Stimulated activated CD4-positive, alpha-beta T cell treated with anti-CD3 and anti-CD28 coated beads, Interleukin-15, amount 100 ng/mL, for 24 hours (primary cell): ENCODE measurements at regions not wholly inside any gene's neighbourhood (a gene's known extent, or its start where the extent isn't known, plus 50 kb on each side); places are given as distances from the start of the nearest gene placed in this dataset.
"Not testable (repeated sequence)": the region's sequence is repeated elsewhere in the genome, so short reads cannot be mapped to it uniquely, and the experiment has no call there.

Experiments used
- DNase-seq: peaks from one replicate; pipeline ENCODE4 v3.0.0-alpha.2; 2020

GRCh38 chr1:222865718-222866117 is 50.9 kb downstream of the DISP1 start:
- no peak for DNase-seq

DNA sequence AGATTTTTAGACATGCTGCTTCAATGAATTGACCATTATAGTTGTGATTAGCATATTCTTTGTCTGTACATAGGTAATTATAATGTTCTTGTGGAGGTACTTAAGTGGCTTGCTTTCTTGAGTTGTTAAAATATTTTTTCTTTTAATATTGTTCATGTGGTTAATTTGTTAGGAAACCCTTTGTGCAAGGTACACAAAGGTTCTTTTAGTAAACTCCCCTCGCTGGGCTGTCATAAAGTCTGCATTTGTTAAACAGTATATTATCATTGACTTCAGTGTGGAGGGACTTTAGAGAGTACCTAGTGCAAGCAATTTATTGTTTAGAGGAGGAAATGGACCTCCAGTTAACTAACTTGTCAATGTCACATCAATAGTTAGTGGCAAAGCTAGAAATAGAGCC is 52.5 kb downstream of the DISP1 start:
- DNase-seq = no peak

GRCh38 chr1:222876182-222876581 is 61.3 kb downstream of the DISP1 start:
- DNase-seq = no peak

DNA sequence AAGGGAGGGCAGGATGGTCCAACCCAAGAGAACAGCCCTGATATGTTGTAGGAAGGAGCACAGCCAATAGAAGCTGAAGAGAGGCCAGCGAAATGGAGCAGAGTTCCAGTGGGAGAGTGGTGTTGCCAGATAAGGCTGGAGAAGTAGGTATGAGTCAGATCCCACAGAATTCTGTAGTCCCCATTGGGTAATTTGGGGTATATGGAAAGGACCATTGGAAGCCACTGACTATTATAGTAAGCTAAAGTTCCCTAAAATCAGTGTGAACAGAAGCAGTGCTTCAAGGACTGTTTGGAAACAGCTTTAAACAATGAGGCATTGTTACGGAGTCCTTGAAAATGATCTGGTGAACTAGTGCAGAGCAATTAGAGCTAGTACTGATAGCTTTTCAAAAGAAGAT is 63.0 kb downstream of the DISP1 start:
- DNase-seq = no peak

GRCh38 chr1:222880587-222880986 is 65.7 kb downstream of the DISP1 start:
- peak; percentile 44 for DNase-seq

GRCh38 chr1:222886194-222886854 is 71.5 kb downstream of the DISP1 start:
- no peak for DNase-seq

DNA sequence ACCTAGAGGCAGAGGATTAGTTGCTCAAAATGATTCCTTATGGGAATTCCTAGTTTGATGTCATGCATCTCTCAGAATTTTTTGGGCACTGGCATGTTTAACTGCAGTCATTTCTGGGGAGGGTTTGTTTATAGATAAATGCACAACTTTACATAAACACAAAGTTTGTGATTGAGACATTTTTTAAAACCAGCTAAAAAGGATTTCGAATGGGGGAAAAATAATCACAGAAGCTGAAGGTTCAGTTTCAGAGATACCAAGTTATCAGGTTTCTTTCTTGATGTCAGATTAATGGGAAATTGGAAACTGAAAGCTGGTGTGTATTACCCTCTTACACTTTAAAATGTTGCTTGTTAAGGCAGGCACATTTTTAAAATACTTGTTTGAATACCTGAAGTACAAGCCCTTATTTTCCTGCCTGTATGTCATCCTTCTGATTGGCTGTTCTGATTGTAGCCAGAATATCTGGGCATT is 72.1 kb downstream of the DISP1 start:
- DNase-seq = no peak

DNA sequence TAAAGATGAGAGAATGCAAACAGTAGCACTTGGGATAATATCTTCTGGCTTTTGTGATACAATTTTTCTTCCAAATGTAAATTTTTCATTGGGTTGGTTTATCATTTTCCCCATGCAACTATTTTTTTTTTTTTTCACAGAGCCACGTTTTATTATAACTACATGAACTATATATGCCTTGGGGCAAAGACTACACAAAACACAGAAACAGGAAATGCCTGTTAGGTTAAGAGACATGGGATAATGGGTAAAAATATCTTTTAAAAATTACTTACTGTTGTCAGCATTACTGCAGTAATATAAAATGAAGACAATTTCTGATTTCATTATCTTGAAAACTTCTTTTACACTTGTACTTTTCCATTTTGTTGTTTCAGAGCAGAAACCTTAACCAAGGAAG is 74.6 kb downstream of the DISP1 start:
- no peak for DNase-seq

DNA sequence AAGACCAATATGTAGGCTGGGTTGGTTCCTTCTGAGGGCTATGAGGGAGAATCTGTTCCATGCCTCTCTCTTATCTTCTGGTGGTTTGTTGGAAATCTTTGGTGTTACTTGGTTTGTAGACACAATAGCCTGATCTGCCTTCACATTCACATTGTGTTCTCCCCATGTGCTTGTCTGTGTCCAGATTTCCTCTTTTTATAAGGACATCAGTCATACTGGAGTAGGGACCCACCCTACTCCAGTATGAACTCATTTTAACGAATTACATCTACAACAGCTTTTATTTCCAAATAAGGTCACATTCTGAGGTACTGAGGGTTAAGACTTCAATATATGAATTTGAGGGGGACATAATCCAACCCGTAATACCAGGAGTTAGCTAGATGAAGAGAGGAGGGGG is 75.9 kb downstream of the DISP1 start:
- no peak for DNase-seq

GRCh38 chr1:222891578-222891977 is 76.7 kb downstream of the DISP1 start:
- no peak for DNase-seq

DNA sequence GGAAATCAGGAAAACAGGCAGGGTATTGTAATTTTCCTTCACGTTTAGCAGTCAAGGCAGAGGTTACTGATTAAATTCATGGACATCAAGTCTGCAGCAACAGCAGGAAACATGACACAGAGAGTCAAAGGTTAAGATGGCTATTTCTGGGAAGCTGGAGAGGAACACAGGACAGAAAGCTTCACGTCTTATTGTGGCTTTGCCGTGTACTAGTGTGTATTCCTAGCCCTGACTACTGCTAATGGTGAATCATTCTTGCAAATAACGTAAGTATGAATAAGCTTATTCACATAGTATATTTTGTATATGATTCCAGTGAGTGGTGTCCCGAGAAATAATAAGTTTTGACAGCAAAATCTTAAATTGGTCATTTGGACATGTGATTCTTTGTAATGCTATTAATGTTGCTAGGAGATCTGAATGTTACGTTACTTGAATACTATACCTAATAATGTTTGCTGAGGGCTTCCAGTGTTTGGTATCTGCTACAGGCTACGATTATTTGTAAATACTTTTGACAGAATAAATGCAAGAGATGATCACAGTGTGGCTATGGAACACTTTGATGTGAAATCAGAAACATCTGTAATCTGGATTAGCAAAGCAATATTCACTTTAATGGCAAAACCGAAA is 77.4 kb downstream of the DISP1 start:
- DNase-seq = no peak

- DNase-seq = no peak
These were observed 78.4 kb downstream of the DISP1 start for GRCh38 chr1:222893255-222893654.

GRCh38 chr1:222894331-222894730 is 79.5 kb downstream of the DISP1 start:
- no peak for DNase-seq

GRCh38 chr1:222896630-222897526 is 82.0 kb downstream of the DISP1 start:
- DNase-seq = no peak

- no peak for DNase-seq
These were observed 82.8 kb downstream of the DISP1 start for GRCh38 chr1:222897527-222898190.

DNA sequence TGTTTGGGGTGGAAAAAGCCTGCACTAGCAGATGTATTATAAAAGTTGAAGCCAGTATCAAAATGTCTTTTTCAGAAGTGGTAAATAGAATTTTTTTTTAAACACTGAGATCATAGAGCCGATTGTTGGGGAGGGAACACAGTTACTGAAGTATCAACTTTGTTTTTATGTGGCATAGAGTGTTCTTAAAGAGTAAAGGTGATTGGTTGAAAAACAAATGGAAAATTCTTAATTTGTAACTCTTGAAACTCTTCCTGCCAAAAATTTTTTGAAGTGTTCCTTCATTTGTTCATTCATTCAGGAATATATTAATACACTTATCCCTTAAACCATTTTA is 83.3 kb downstream of the DISP1 start:
- no peak for DNase-seq

DNA sequence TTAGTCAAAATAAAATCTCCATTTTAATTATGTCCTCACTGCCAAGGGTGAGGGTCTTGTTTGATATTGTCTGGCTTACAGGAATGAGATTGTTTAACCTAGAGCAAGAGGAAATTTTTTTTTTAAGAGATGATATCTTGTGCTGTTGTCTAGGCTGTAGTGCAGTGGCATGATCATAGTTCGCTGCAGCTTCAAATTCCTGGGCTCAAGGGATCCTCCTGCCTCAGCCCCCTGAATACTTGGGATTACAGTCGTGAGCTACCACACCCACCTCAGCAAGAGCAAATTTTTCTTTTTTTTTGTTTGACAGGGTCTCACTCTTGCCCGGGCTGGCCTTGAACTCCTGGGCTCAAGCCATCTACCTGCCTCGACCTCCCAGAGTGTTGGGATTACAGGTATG is 84.6 kb downstream of the DISP1 start:
- no peak for DNase-seq

- no peak for DNase-seq
These were observed 89.6 kb downstream of the DISP1 start for GRCh38 chr1:222904451-222904850.

DNA sequence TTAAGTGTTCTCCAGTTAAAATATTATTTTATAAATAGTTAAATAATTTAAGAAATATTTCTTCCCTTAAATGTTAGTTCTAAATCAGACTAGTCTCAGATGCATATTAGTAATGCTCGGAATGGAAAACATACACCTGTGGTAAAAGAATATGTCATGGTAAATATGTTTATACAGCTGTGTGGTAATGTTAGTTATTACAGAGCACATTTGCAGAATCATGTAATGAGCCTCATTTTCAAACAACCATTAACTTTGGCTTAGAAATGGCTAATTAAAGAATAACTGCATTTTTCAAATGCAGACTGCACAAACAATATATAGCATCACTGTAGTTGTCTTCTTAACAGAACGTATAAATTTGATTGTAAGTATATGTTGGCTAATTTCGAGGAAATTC is 90.3 kb downstream of the DISP1 start:
- no peak for DNase-seq

GRCh38 chr1:222906271-222906739 is 91.5 kb downstream of the DISP1 start:
- not testable (repeated sequence) for DNase-seq

DNA sequence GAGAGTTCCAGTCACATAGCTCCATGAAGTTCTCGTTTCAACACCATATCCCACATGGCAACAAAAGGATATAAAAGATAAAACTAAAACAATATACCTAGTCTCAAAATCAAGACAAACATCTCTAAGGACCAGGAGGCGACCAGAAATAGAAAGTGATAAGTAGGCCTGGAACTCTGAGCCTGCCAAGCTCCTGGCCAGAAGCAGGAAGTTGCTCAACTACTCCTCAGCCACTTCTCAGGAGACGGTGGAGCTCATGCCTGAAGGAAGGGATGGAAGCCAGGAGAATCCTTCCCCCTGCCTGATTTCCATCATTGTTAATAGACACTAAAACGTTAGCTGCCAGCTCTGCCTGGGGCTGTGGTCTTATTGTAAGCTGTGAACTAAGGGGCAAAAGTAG is 94.7 kb downstream of the DISP1 start:
- DNase-seq = no peak

- DNase-seq = no peak
These were observed 95.9 kb downstream of the DISP1 start for GRCh38 chr1:222910699-222911098.

- no peak for DNase-seq
These were observed 97.0 kb downstream of the DISP1 start for GRCh38 chr1:222911866-222912265.
